Thyroid gland (tissue), 4 donors: ENCODE measurements at regions not wholly inside any gene's neighbourhood (a gene's known extent, or its start where the extent isn't known, plus 50 kb on each side); places are given as distances from the start of the nearest gene placed in this dataset.

ENCODE experiments used
- CTCF ChIP-seq, 6 experiments: fragments of 200-600 bp in 3 of 6; fragments of 450-650 bp in 3 of 6; sonication (generic) in 3 of 6; IDR thresholded peaks; one replicate each; pipeline ENCODE4 v1.5.1; 2016 to 2019; ENCODE audit warnings: antibody characterized with exemption in 6 of 6, mild to moderate bottlenecking in 2 of 6, inconsistent platforms in 1 of 6, moderate library complexity in 1 of 6
- POLR2A ChIP-seq, 2 donors: fragments of 450-650 bp; IDR thresholded peaks; one replicate each; pipeline ENCODE4 v1.6.1; 2017; ENCODE audit warnings: antibody characterized with exemption in 2 of 2, mild to moderate bottlenecking in 2 of 2, moderate library complexity in 1 of 2

GRCh38 chr6:145367149-145367548 is 368.2 kb downstream of the EPM2A start:
- TF ChIP-seq CTCF (IDR thresholded peaks at IDR 0.05) = no peak
- TF ChIP-seq POLR2A (IDR thresholded peaks at IDR 0.05) = no peak
